ENCODE measurements at regions not wholly inside any gene's neighbourhood (a gene's known extent, or its start where the extent isn't known, plus 50 kb on each side); places are given as distances from the start of the nearest gene placed in this dataset.
"Not testable (repeated sequence)": the region's sequence is repeated elsewhere in the genome, so short reads cannot be mapped to it uniquely, and the experiment has no call there.

DNA sequence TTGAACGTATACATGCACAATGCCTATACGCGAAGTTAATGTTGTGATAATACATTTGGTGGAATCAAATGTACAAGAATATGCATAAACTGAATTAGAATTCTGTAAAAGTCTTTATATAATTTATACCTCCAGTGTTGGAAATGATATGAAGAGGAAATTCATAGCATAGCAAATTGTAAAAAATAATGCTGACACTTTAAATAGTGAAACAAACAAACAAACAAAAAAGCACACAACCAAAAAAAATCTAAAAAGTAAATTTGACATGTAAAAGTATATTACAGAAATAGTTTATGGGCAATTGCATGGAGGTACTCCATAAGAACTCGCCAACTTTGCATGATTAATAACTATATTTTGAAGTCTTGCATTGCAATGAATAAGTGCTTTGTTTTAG, 780.9 kb downstream of the TBC1D32 start:
- no peak for DNase-seq (ENCODE audit: extremely low read depth, low read depth)

- DNase-seq (ENCODE audit: extremely low read depth, low read depth) = no peak
These were observed 788.9 kb downstream of the TBC1D32 start for GRCh38 chr6:120545353-120545752.

- no peak for DNase-seq (ENCODE audit: extremely low read depth, low read depth)
These were observed 799.3 kb downstream of the TBC1D32 start for GRCh38 chr6:120534954-120535353.

GRCh38 chr6:120526576-120526975, 807.7 kb downstream of the TBC1D32 start:
- DNase-seq (ENCODE audit: extremely low read depth, low read depth) = no peak

DNA sequence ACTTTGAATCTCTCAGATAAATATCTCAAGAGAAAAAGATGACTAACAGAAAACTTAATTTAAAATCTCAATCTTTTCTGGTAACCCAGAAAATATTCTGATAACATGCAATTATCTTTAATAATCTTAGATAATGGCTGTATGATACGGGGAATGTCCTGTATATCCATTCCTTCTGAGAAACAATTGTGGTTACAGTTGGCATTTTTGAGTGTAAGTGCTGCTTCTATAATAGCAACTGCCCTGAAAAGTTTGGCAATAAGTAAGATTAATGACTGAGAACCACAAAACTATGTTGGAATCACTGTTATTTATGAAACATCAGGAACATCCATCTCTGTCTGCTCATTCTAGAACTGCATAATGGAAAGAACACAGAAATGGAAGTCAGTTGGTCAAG, 819.7 kb downstream of the TBC1D32 start:
- no peak for DNase-seq (ENCODE audit: extremely low read depth, low read depth)

DNA sequence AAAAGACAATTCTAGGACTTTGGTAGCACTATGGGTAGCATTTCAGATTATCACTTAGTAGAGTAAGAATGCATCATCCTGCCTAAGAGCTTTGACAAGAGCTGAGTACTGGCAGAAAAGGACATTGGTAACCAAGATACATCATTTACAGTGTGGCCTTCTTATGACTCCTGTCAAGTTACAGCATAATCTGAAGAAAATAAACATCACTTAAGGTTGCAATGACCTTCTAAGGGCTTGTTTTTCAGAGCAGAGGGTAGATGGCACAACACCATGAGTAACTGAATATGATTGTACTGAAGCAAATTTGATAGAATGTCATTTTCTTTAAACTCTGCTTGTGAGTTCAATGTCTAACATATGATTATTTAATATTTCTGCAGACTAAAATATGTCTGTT, 822.6 kb downstream of the TBC1D32 start:
- DNase-seq (ENCODE audit: extremely low read depth, low read depth) = no peak

- no peak for DNase-seq (ENCODE audit: extremely low read depth, low read depth)
These were observed 835.6 kb downstream of the TBC1D32 start for GRCh38 chr6:120498711-120499110.

GRCh38 chr6:120496661-120497060, 837.6 kb downstream of the TBC1D32 start:
- DNase-seq (ENCODE audit: extremely low read depth, low read depth) = no peak

GRCh38 chr6:120493505-120493904, 840.8 kb downstream of the TBC1D32 start:
- DNase-seq (ENCODE audit: extremely low read depth, low read depth) = no peak

- DNase-seq (ENCODE audit: extremely low read depth, low read depth) = no peak
These were observed 844.3 kb downstream of the TBC1D32 start for GRCh38 chr6:120489941-120490340.

DNA sequence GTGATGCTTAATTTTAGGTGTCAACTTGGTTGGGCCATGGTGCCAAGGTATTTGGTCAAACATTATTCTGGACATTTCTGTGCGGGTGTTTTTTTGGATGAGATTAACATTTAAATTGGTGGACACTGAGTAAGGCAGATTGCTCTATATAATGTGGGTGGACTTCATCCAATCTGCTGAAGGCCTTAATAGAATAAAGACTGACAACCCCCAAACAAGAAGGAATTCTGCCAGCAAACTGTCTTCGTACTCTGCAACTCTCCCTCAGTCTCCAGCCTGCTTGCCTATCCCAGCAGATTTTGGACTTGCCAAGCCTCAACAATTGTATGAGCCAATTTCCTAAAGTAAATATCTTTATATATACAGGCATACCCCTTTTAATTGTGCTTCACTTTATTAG, 850.1 kb downstream of the TBC1D32 start:
- DNase-seq (ENCODE audit: extremely low read depth, low read depth) = no peak

DNA sequence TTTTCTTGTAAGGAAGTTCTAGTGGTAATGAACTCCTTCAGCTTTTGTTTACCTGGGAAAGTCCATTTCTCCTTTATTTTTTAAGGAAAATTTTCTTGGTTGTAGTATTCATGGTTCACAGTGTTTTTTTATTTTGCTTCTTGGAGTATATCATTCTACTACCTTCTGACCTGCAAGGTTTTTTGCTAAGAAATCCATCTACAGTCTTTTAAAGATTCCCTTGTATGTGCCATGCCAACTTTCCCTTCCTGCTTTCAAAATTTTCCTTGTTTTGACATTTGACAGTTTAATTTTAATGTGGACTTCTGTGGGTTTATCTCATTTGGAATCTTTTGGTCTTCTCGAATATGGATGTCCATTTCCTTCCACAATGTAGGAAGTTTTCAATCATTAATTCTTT, 855.6 kb downstream of the TBC1D32 start:
- DNase-seq (ENCODE audit: extremely low read depth, low read depth) = no peak

DNA sequence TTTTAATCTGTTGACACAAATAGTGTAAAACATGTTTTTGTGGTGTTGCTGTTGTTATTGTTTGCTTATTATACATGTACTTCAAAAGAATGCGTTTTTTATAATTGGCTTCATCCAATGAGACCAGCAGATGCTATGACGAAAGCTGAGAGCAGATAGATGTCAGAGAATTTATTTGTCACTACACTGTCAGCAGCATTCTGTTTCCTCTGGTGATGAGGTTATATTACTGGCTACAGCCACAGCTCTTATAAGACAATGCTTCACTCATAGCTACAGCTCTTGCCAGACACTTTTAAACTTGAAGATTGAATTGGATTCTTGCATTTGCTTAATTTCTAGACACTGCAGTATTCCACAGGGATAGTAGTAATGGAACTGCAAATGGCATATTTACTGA, 860.5 kb downstream of the TBC1D32 start:
- no peak for DNase-seq (ENCODE audit: extremely low read depth, low read depth)

DNA sequence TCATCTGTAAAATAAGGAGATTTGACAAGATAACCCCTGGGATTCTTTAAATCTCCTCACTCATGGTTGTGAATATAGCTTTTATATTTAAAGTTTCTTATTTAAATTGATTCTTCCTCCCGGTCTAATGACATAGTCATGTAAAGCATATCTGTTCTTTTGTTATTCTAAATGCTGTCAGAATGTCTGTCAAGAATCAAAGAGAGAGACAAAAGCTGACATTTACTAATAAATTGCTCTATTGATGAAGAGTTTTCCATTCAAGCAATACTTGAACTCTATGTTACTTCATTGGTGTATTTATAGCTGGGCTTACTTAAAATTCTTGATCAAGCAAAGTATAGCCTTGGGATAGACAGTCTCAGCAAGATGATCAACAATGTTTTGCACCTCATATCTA, 865.8 kb downstream of the TBC1D32 start:
- no peak for DNase-seq (ENCODE audit: extremely low read depth, low read depth)

GRCh38 chr6:120451508-120451907, 882.8 kb downstream of the TBC1D32 start:
- no peak for DNase-seq (ENCODE audit: extremely low read depth, low read depth)

DNA sequence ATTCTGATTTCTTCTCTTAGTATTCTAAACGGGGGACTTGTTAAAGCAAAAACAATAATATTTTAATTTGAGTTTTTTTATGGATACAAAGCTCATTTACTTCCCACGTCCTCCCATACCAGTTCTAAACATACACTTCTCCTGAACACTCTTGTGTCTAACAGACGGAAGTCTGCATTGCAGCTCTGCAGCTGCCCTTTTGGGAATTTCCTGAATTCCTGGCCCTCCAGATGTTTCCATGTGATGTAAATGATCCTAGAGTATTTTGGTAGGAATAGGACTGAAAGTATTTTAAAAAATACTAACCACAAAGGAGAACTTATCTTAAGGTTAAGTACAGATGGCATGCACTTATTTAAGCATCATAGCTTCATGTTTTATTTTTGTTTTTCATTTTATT, 886.7 kb downstream of the TBC1D32 start:
- DNase-seq (ENCODE audit: extremely low read depth, low read depth) = no peak

GRCh38 chr6:120432840-120433239, 901.4 kb downstream of the TBC1D32 start:
- not testable (repeated sequence) for DNase-seq (ENCODE audit: extremely low read depth, low read depth)

DNA sequence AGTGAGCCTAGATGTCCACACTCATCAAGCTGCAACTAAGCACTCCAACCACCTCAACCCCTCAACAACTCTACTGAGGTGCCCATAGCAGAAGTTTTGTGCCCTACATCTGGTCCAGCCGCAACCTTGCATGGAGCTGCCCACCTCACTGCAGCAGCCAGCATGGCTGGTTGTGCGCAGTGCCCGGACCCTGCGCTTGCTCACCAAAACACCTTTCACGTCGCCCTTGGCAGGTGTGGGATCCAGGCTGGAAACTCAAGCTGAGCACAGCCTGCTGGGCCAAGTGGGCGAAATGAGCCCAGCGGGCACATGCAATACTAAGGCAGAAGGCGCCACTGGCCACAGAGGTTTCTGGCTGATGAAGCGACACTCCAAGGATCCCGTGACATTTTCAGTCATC, 902.4 kb downstream of the TBC1D32 start:
- DNase-seq (ENCODE audit: extremely low read depth, low read depth) = no peak

DNA sequence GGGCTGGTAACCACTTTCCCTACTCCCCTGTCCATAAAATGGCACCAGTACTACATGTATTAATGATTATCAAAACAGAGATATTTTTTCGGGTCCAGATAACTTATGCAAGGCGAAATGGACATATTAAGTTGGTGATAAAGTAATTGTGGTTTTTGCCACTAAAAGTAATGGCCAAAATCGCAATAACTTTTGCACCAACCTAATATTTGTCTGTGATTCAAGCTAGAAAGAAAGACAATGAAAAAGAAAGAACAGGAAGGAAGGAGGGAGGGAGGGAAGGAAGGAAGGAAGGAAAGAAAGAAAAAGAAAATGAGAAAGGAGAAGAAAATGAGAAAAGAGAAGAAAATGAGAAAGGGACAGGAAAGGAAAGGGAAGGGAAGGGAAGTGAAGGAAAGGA, 922.9 kb downstream of the TBC1D32 start:
- DNase-seq (ENCODE audit: extremely low read depth, low read depth) = no peak

GRCh38 chr6:120410586-120410985, 923.7 kb downstream of the TBC1D32 start:
- DNase-seq (ENCODE audit: extremely low read depth, low read depth) = no peak

GRCh38 chr6:120407696-120408095, 926.6 kb downstream of the TBC1D32 start:
- no peak for DNase-seq (ENCODE audit: extremely low read depth, low read depth)

- DNase-seq (ENCODE audit: extremely low read depth, low read depth) = no peak
These were observed 928.3 kb downstream of the TBC1D32 start for GRCh38 chr6:120405947-120406346.

DNA sequence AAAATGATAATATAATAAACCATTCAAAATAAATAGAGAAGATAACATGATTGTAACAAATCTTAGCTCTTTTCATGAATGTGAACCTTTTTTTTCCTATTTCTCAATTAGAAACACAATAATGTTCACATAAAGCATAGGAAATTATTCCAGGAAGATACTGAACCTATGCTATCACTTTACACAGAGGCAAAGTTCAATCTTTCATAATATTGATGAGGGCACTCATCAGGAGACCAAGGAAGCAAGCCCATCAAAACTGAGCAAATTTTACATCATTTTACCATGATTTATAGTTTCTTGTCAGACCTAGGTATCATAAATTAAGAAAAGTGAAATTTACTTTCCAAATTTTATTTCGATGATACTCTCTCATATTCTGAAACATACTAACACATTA, 938.5 kb downstream of the TBC1D32 start:
- no peak for DNase-seq (ENCODE audit: extremely low read depth, low read depth)

- DNase-seq (ENCODE audit: extremely low read depth, low read depth) = no peak
These were observed 939.0 kb downstream of the TBC1D32 start for GRCh38 chr6:120395330-120395729.
